SU-DHL-6 (cell line): ENCODE measurements at regions not wholly inside any gene's neighbourhood (a gene's known extent, or its start where the extent isn't known, plus 50 kb on each side); places are given as distances from the start of the nearest gene placed in this dataset.

ENCODE experiments used
- CTCF ChIP-seq: fragments of 200-600 bp; sonication (generic); IDR thresholded peaks from one replicate; pipeline ENCODE4 v1.5.1; 2017; ENCODE audit warnings: antibody characterized with exemption, mild to moderate bottlenecking, low read length, moderate library complexity; ENCODE audit not compliant: insufficient read depth, poor library complexity, severe bottlenecking
- EZH2phosphoT487 ChIP-seq: fragments of 200-600 bp; sonication (generic), shearing (Covaris generic); conservative IDR thresholded peaks from 2 replicates; pipeline ENCODE4 v1.6.1; 2018; ENCODE audit warnings: mild to moderate bottlenecking, antibody characterized with exemption, low read length, moderate library complexity, mixed read lengths

- TF ChIP-seq CTCF (no peak), EZH2phosphoT487 (no peak)
Observed at GRCh38 chr6:119965008-119965407, 615.4 kb upstream of the MAN1A1 start.
